LNCAP (cell line): ENCODE measurements at regions not wholly inside any gene's neighbourhood (a gene's known extent, or its start where the extent isn't known, plus 50 kb on each side); places are given as distances from the start of the nearest gene placed in this dataset.

Experiments
- CTCF ChIP-seq: fragments of 450-650 bp; IDR thresholded peaks from 2 replicates; pipeline ENCODE4 v1.5.1; 2017; ENCODE audit warnings: mild to moderate bottlenecking

DNA sequence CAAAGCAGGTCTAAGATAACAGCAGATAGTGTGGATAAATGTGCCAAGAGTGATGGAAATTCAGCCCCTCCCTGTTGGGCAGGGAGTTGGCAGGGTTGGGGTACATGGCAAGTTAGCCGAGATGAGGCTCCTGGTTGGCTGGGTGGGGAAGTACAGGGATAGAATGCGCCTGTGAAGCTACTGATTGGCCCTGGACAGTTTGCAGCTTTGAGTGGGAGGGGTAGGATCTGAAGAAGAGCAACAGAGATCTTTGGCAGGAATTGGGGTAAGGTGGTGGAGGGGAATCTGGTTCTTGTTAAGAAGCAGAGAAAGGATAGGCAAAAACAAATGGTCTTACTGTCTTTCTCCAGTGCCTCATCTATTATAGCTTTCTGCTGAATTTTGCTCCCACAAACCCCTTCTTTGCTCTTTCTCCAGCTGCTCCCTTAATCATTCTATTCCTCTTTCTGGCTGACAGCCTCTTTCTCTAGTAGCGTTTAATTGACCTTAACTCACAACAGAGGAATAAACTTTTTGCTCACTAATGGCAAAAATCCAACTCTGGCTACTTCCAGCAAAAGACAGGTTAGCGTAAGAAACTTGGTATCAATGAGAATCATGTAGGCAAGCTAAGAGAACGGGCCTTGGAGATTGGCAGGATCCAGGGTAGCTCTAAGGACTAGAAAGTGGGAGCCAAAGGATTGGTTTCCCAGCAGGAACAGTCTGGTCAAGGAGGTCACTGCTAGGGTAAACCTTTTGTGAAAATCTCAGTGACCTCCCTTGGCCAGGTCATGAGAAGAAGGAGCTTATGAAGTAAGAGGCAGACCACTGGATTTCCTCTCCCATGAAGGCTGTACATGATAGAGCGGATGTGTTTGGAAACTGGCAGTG is 86.3 kb upstream of the CARMIL1 start:
- no peak for TF ChIP-seq CTCF

DNA sequence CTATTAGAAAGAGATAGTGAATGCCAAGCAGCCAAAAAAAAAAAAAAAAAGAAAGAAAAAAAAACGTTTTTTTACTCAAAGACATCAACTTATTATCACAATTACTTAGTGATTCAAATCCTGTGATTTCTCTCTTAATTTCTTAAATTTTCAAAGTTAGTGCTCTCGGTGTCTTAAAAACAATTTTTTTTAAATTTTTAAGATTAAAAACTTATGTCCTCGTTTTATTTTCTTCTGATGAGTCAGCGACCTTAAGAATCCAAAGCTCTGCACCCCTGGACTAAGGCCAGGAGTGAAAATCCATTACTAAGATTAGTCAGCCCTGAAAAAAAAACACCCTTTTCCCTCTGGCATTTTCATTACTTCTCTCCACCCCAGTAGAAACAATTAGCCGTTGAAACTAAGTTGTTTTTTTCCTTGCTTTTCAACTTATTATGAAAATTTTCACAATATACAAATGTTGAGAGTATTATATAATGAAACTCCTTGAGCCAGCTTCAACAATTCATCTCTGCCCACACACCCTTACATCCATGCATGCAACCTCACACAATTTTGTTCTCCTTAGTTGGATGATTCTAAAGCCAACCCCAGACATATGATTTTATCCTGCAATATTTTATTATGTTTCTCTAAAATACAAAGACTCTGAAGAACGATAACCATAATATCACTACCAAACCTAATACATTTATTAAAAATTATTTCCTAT is 85.6 kb upstream of the CARMIL1 start:
- TF ChIP-seq CTCF: no peak

DNA sequence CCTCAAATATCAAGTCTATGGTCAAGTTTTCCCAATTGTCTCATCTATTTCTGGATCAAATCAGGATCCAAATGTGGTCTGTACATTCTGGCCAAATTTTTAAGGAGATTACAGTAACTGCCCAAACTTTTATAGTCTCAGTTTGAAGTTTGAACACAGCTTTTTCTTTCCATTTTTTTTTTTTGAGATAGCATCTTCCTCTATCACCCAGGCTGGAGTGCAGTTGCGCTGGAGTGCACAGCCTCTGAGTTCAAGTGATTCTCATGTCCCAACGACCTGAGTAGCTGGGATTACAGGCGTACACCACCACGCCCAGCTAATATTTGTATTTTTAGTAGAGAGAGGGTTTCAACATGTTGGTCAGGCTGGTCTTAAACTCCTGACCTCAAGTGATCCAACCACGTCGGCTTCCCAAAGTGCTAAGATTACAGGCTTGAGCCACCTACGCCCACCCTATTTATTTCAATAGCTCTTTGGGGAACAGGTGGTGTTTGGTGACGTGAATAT is 84.9 kb upstream of the CARMIL1 start:
- no peak for TF ChIP-seq CTCF

GRCh38 chr6:25196464-25196863 is 82.7 kb upstream of the CARMIL1 start:
- no peak for TF ChIP-seq CTCF

DNA sequence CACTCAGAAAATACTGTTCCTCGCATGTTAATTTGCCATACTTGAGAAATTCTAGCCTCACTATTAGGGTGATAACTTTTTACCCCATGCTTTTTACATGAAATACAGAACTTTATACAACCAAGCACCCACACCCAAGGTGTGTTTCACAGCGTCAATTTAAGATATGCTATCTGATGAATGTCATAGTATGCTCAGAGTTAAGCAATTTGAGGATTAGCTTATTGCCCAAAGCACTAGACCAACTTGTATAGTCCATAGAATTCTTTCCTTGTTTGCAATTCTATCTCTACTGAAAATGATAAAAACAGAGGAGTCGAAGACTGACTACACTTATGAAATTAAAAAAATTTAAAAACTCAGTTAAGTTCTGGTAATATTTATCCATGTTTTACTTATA is 82.1 kb upstream of the CARMIL1 start:
- TF ChIP-seq CTCF: no peak

- no peak for TF ChIP-seq CTCF
Measured at GRCh38 chr6:25199544-25199943, 79.6 kb upstream of the CARMIL1 start.

DNA sequence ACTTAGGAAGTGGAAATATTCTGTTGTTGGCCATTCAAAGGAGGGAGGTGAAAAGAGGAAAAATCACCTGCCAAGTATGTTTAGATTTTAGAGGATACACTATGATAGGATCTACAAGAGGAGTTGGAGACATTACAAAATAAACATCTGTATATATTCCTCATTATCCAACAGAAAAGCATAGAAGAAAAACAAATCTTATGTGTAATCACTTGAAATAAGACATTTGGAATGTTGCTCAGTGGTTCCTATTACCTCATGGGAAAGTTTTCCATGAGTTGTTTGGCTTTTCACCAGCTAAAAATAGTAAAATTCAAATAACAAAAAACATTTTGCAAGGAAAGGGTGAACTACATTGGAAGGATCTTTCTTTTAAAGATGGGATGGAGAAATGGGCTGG is 76.7 kb upstream of the CARMIL1 start:
- no peak for TF ChIP-seq CTCF
